WERI-Rb-1 (cell line): ENCODE measurements at regions not wholly inside any gene's neighbourhood (a gene's known extent, or its start where the extent isn't known, plus 50 kb on each side); places are given as distances from the start of the nearest gene placed in this dataset.
A peak's percentile ranks its signal among the peaks of the same experiment; 100 is the strongest.

ENCODE experiments used
- DNase-seq: peaks from one replicate; pipeline ENCODE4 v3.0.0-alpha.2; 2020
- H3K27ac ChIP-seq: fragments of 250-450 bp; sonication (Bioruptor Pico); 2 replicates; pipeline ENCODE4 v1.5.1; 2020; ENCODE audit warnings: mild to moderate bottlenecking, moderate library complexity
- H3K27me3 ChIP-seq: fragments of 250-450 bp; sonication (Bioruptor Pico); 2 replicates; pipeline ENCODE4 v1.5.1; 2021; ENCODE audit warnings: mild to moderate bottlenecking, low read depth, moderate library complexity; ENCODE audit not compliant: insufficient read depth, severe bottlenecking
- H3K36me3 ChIP-seq: fragments of 250-450 bp; sonication (Bioruptor Pico); 2 replicates; pipeline ENCODE4 v1.5.1; 2020; ENCODE audit warnings: mild to moderate bottlenecking, moderate library complexity
- H3K4me3 ChIP-seq: 2 replicates; pipeline ENCODE4 v1.5.1; 2011; ENCODE audit warnings: low read depth, mild to moderate bottlenecking, control low read depth, low read length
- H3K9me3 ChIP-seq: fragments of 250-450 bp; sonication (Bioruptor Pico); 2 replicates; pipeline ENCODE4 v1.5.1; 2021; ENCODE audit warnings: mild to moderate bottlenecking, moderate library complexity; ENCODE audit not compliant: severe bottlenecking
- TF ChIP-seq, protein P1 (sequence below): IDR thresholded peaks from 2 replicates; pipeline ENCODE4 v1.5.1; 2011; ENCODE audit warnings: low read depth, mild to moderate bottlenecking, control low read depth, inconsistent platforms, low read length

DNA sequence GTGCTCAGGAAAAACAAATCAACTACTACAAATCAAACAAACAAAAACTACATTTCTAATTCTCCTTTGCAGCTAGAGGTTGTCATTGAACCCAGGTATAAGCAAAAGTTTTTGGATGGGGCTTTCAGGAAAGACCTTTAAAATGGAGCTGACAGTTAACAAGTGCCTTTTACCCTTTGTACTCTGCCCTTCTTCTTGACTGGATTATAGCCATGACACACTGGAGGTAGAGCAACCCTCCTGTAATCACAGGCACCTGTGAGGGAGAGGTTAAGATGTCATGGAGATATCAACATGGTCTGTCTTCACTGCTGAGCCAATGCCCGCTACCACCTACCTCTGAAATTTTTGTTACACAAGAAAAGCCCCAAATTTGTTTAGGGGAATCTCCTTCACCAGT lies 100.0 kb upstream of the GLS start:
- Histone ChIP-seq H3K36me3 (no peaks in the 10 kb centered on the region), H3K9me3 (peaks cover 3% of the 10 kb centered on the region), H3K4me3 (no peak overlapping the region), H3K27me3 (no peaks in the 10 kb centered on the region), H3K27ac (no peak overlapping the region)
- DNase-seq, result no peak
- TF ChIP-seq, protein P1, sequence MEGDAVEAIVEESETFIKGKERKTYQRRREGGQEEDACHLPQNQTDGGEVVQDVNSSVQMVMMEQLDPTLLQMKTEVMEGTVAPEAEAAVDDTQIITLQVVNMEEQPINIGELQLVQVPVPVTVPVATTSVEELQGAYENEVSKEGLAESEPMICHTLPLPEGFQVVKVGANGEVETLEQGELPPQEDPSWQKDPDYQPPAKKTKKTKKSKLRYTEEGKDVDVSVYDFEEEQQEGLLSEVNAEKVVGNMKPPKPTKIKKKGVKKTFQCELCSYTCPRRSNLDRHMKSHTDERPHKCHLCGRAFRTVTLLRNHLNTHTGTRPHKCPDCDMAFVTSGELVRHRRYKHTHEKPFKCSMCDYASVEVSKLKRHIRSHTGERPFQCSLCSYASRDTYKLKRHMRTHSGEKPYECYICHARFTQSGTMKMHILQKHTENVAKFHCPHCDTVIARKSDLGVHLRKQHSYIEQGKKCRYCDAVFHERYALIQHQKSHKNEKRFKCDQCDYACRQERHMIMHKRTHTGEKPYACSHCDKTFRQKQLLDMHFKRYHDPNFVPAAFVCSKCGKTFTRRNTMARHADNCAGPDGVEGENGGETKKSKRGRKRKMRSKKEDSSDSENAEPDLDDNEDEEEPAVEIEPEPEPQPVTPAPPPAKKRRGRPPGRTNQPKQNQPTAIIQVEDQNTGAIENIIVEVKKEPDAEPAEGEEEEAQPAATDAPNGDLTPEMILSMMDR, result no peak

DNA sequence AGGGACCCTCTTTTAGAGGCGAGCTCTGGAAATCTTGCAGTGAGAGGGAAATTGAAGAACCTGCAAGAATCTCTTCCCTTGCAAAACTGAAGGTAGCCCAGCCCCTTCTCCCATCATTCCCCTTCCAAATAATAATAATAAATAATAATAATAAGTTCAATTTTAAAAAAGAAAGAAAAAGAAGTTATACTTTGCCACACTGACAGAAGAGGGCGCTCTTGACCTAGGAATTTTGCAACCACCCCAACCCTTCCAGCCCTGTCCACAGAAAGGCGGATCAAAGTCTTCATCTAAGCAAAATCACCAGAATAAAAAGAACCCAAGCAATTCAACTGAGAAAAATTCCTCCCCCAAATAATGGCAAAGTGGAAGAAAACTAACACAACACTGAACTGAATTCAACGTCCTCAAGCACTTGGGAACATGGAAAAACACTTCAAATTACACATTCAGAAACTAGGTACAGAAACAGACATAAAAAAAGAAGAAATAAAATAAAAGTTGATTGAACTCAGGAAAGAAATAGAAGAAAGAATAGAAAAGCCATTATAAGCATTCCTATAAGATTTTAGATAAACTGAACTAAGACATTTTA lies 98.9 kb upstream of the GLS start:
- TF ChIP-seq, protein P1, result peak; percentile 43; the same call in 1 of the 2 replicates
- no peak overlapping the region for H3K4me3 ChIP-seq
- H3K9me3 ChIP-seq, result peaks cover 3% of the 10 kb centered on the region
- no peaks in the 10 kb centered on the region for H3K36me3 ChIP-seq
- no peak overlapping the region for H3K27ac ChIP-seq
- peak; percentile 26 for DNase-seq
- no peaks in the 10 kb centered on the region for H3K27me3 ChIP-seq

DNA sequence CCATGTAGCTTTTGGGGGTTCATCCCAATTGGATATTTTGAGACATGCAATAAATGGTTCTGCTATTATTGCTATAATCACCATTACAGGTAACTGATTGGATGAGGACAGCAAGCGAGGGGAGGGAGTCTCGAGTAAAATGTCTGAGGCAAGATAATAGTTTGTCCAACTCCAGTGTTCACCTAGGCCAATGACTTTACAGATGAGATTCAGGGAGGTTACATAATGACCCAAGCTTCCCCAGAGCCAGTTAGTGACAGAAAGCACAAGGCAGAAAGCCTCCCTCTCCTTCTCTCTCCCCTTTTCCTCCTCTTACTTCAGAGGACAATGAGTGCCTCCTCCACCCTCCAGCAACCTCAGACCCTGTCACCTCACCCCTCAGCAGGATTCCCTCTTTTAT lies 98.4 kb upstream of the GLS start:
- no peaks in the 10 kb centered on the region for H3K27me3 ChIP-seq
- peaks cover 3% of the 10 kb centered on the region for H3K9me3 ChIP-seq
- no peak overlapping the region for H3K27ac ChIP-seq
- no peak for DNase-seq
- H3K4me3 ChIP-seq, result no peak overlapping the region
- no peaks in the 10 kb centered on the region for H3K36me3 ChIP-seq
- TF ChIP-seq, protein P1, result no peak

DNA sequence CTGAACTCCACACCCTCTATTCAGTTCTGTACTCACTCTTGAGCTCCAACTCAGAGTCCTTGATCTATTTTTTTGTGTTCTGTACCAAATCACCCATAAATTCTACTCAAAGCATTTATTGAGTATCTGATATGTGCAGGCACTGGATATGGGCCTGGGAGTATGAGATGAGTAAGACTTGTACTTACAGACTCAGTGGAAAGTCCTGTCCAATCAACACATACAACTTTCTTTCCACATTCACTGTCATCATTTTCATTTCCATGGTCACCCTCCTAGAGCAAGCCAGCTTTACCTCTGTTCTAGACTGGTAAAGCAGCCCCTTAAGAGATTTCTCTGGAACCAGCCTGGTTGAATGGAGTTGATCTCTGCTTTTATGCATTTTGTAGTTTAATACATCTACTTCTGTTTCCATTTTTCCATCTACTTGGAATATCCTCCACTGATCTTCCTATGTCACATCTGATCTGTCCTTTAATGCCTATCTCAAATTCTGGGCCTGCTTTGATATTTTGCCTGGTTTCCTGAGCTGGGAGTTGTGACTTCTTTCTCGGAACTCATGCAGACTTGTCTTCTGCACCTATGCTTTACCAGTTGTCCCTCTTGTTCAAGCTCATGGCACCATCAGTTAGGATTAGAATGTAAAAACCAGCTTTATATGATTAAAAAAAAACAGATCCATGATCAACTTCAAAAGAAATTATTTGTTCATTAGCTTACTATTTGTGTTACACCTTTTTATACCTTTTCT lies 96.9 kb upstream of the GLS start:
- Histone ChIP-seq H3K4me3 (no peak overlapping the region), H3K27ac (no peak overlapping the region)
- DNase-seq, result no peak

DNA sequence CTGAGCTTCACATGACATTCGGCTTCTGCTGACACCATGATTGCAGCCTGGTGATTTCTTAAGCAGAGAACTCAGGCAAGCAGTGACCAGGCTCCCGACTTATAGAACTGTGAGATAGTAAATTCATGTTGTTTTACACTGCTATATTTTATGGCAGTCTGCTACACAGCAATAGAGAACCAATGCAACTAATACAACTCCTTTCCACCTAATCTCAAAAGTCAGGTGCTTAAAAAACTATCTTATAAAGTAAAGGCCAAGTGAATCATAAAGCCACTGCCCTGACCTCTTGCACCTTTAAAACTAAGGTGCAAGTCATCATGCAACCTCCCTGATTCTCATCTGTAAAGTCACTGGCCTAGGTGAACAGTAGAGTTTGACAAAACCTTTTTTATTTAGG lies 95.3 kb upstream of the GLS start:
- Histone ChIP-seq H3K9me3 (peaks cover 3% of the 10 kb centered on the region), H3K27ac (no peak overlapping the region), H3K27me3 (no peaks in the 10 kb centered on the region), H3K36me3 (no peaks in the 10 kb centered on the region), H3K4me3 (no peak overlapping the region)
- TF ChIP-seq, protein P1, result no peak
- DNase-seq, result no peak

More for the DNA sequence above, 96.9 kb upstream of the GLS start:
- Histone ChIP-seq H3K36me3 (no peaks in the 10 kb centered on the region), H3K9me3 (peaks cover 3% of the 10 kb centered on the region), H3K27me3 (no peaks in the 10 kb centered on the region)
- TF ChIP-seq, protein P1, result no peak
